UCSD-AML1 (cell line): ENCODE measurements at regions not wholly inside any gene's neighbourhood (a gene's known extent, or its start where the extent isn't known, plus 50 kb on each side); places are given as distances from the start of the nearest gene placed in this dataset.
A peak's percentile ranks its signal among the peaks of the same experiment; 100 is the strongest.
"Not testable (repeated sequence)": the region's sequence is repeated elsewhere in the genome, so short reads cannot be mapped to it uniquely, and the experiment has no call there.

Experiments
- DNase-seq: peaks from one replicate; lab custom pipeline; 2025; ENCODE audit not compliant: unreplicated experiment; lab: John Stamatoyannopoulos, UW

GRCh38 chr4:127304356-127304755 lies 328.4 kb upstream of the INTU start:
- no peak for DNase-seq

DNA sequence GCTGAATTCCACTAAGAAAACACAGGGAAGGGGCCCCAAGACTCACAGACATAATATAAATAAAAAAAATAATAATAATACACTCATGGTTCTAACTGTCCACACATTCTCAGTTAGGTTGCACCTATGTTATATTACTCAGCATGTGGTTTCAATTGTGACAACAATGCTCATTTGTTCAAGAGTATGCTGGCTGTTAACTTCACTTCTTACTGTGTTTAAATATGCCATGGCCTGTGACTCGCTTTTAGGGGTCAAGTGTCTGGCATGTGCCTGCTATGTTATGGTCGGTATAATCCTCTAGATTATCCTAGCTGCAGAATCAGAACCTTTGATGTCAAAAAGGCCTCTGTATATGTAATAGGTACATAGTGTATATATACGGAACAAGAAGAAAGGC lies 324.8 kb upstream of the INTU start:
- DNase-seq: no peak

GRCh38 chr4:127309369-127310102 lies 323.2 kb upstream of the INTU start:
- no peak for DNase-seq

GRCh38 chr4:127311371-127311770 lies 321.4 kb upstream of the INTU start:
- no peak for DNase-seq

- DNase-seq: no peak
Observed at GRCh38 chr4:127311924-127312323, 320.8 kb upstream of the INTU start.

GRCh38 chr4:127313767-127314166 lies 319.0 kb upstream of the INTU start:
- no peak for DNase-seq

DNA sequence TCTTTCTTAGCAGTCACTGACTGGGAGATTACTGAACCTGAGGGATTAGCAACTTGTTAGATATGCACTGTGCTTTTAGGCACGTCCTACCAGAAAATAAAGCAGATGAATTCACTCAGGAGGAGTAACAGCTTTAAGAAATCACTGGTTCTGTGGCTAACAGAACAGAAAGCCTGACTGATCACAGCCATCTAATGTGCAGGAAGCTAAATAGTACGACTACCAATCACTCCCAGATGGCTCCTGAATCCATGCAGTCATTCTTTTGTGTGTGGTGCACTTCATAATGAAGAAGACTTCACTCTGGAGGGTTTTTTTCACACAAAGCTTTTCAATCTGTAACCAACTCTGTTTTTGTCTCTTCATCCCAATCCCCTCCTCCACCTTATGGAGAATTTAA lies 305.3 kb upstream of the INTU start:
- DNase-seq: no peak

DNA sequence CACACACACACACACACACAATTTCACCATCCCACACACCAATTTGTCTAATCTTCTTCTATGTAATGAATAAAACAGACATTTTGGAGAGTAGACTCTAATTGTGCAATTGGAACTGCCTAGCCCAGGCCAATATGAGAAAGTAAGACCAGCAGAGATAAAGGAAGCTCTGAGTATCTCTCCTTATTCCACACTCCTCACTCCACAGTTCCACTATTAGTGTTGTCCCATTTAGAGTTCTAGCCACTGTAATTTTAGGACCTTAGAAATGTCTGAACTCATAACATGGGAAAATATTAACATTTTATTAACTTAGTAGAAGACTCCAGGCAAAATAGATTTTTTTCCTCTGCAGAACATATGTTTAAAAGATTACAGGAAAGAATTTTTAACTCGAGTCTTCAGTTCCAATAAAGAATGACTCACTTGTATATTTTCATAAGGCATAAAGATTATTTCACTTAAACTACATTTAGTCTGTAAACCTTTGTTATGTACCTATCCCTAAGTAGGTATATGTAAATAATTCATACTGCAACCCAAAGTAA lies 297.6 kb upstream of the INTU start:
- DNase-seq: no peak

GRCh38 chr4:127335732-127336131 lies 297.0 kb upstream of the INTU start:
- DNase-seq: no peak

DNA sequence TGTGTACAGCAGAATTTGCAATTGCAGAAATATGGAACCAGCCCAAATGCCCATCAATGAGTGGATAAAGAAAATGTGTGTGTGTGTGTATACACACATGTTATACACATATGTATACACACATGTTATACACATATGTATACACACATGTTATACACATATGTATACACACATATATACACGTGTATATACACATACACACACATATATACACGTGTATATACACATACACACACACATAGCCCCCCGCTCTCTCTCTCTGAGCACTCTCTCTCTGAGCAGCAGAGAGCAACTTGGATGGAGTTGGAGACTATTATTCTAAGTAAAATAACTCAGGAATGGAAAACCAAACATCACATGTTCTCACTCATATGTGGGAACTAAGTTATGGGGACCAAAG lies 289.6 kb upstream of the INTU start:
- DNase-seq: not testable (repeated sequence)

- DNase-seq: no peak
Observed at GRCh38 chr4:127344071-127344470, 288.7 kb upstream of the INTU start.

DNA sequence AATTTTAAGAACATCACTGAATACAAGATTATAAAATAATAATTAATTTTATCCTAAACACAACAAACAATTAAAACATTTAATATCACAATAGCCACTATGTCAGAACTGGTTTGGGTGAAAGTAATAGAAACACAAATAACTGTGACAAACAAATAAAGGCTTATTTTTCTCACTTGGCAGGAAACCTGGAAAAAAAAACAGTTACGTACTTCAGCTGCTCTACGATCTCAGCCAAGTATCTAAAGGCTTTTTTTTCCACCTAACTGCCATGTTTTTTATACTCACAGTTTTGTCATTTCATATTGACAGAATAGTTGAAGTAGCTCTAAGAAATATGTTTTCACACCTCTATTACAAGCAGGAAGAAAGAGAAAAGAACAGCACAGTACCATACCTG lies 284.8 kb upstream of the INTU start:
- DNase-seq: no peak

- no peak for DNase-seq
Observed at GRCh38 chr4:127352220-127353113, 280.3 kb upstream of the INTU start.

DNA sequence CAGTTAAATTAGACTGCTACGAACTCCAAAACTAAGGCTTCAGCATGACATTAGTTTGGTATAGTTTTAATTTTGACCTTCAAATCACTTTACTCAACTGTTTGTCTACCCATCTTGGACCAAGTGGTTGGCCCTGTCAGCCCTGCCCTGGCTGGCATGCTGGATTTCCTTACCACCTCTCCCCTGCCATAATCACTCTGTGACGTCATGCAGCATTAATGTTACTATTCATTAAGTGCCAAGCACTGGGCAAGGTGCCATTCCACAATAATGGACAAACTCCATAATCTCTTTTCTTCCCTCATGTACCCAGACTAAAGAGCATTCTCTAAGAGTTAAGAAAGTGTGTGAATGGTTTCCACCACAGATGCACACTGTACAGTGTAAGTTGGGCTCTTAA lies 277.0 kb upstream of the INTU start:
- DNase-seq: no peak

GRCh38 chr4:127357765-127358164 lies 275.0 kb upstream of the INTU start:
- DNase-seq: no peak

DNA sequence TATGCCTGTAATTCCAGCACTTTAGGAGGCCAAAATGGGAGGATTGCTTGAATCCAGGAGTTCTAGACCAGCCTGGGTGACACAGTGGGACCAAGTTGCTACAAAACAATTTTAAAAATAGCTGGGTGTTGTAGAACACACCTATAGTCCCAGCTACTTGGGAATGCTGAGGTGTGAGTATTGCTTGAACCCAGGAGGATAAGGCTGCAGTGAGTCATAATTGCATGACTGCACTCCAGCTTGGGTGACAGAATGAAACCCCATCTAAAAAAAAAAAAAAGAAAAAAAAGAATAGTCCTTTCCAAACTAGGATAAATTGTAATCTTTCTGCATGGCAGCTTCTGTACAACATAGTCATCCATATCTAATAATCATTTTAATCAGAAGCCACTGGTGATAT lies 270.1 kb upstream of the INTU start:
- DNase-seq: no peak

- no peak for DNase-seq
Observed at GRCh38 chr4:127364397-127364796, 268.4 kb upstream of the INTU start.

GRCh38 chr4:127364911-127365310 lies 267.8 kb upstream of the INTU start:
- no peak for DNase-seq

- peak; percentile 6 for DNase-seq
Observed at GRCh38 chr4:127370604-127371003, 262.2 kb upstream of the INTU start.

GRCh38 chr4:127379499-127379898 lies 253.3 kb upstream of the INTU start:
- no peak for DNase-seq

- DNase-seq: not testable (repeated sequence)
Observed at GRCh38 chr4:127379948-127380347, 252.8 kb upstream of the INTU start.

GRCh38 chr4:127383666-127384065 lies 249.1 kb upstream of the INTU start:
- DNase-seq: no peak
